ENCODE measurements at regions not wholly inside any gene's neighbourhood (a gene's known extent, or its start where the extent isn't known, plus 50 kb on each side); places are given as distances from the start of the nearest gene placed in this dataset.

DNA sequence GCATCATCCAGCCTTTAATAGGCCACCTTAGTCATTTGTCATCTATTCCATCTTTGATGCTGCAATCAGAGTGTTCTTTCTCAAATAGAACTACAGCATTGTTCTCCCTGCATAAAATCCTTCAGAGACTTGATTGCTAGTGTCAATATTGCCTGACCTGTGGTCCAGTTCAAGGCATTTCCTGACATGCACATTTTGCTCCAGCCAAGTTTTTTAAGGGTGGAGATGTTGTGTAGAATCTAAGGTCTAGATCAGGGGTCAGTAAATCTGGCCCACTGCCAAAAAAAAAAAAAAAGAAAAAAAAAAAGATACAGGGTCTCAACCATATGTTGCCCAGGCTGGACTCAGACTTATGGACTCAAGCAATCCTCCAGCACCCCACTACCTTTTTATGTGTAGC, 354.4 kb downstream of the FRK start (continued):
- TF ChIP-seq, protein P1, sequence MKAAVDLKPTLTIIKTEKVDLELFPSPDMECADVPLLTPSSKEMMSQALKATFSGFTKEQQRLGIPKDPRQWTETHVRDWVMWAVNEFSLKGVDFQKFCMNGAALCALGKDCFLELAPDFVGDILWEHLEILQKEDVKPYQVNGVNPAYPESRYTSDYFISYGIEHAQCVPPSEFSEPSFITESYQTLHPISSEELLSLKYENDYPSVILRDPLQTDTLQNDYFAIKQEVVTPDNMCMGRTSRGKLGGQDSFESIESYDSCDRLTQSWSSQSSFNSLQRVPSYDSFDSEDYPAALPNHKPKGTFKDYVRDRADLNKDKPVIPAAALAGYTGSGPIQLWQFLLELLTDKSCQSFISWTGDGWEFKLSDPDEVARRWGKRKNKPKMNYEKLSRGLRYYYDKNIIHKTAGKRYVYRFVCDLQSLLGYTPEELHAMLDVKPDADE (CRISPR knock-in tag; IDR thresholded peaks at IDR 0.05): no peak
- TF ChIP-seq NR2F1 (CRISPR knock-in tag; IDR thresholded peaks at IDR 0.05) (peak in 1 of 2 experiments; percentile 42; a peak in 1 of 4 replicates), SOX6 (IDR thresholded peaks at IDR 0.05) (no peak), SOX6 (CRISPR knock-in tag; IDR thresholded peaks at IDR 0.05) (peak; percentile 43; the same call in 1 of the 2 replicates), TMF1 (CRISPR knock-in tag; IDR thresholded peaks at IDR 0.05; ENCODE audit: low read depth) (no peak), MYPOP (CRISPR knock-in tag; IDR thresholded peaks at IDR 0.05) (no peak), MLXIP (CRISPR knock-in tag; IDR thresholded peaks at IDR 0.05; ENCODE audit: borderline replicate concordance) (no peak), FOSL2 (CRISPR knock-in tag; IDR thresholded peaks at IDR 0.05) (no peak), GFI1 (CRISPR knock-in tag; IDR thresholded peaks at IDR 0.05; ENCODE audit: borderline replicate concordance) (peak; percentile 64), RARA (CRISPR knock-in tag; IDR thresholded peaks at IDR 0.05) (no peak), NR2F6 (IDR thresholded peaks at IDR 0.05) (peak; percentile 49; the same call in 1 of the 2 replicates), NR2F6 (CRISPR knock-in tag; IDR thresholded peaks at IDR 0.05) (no peak), ZNF598 (CRISPR knock-in tag; IDR thresholded peaks at IDR 0.05; ENCODE audit: borderline replicate concordance) (no peak), CBFB (CRISPR knock-in tag; IDR thresholded peaks at IDR 0.05) (no peak), PPARG (CRISPR knock-in tag; conservative IDR thresholded peaks at IDR 0.05) (0 out of 2 replicates have a peak, but pooled peaks have one; percentile 39)
- TF ChIP-seq, protein P2, sequence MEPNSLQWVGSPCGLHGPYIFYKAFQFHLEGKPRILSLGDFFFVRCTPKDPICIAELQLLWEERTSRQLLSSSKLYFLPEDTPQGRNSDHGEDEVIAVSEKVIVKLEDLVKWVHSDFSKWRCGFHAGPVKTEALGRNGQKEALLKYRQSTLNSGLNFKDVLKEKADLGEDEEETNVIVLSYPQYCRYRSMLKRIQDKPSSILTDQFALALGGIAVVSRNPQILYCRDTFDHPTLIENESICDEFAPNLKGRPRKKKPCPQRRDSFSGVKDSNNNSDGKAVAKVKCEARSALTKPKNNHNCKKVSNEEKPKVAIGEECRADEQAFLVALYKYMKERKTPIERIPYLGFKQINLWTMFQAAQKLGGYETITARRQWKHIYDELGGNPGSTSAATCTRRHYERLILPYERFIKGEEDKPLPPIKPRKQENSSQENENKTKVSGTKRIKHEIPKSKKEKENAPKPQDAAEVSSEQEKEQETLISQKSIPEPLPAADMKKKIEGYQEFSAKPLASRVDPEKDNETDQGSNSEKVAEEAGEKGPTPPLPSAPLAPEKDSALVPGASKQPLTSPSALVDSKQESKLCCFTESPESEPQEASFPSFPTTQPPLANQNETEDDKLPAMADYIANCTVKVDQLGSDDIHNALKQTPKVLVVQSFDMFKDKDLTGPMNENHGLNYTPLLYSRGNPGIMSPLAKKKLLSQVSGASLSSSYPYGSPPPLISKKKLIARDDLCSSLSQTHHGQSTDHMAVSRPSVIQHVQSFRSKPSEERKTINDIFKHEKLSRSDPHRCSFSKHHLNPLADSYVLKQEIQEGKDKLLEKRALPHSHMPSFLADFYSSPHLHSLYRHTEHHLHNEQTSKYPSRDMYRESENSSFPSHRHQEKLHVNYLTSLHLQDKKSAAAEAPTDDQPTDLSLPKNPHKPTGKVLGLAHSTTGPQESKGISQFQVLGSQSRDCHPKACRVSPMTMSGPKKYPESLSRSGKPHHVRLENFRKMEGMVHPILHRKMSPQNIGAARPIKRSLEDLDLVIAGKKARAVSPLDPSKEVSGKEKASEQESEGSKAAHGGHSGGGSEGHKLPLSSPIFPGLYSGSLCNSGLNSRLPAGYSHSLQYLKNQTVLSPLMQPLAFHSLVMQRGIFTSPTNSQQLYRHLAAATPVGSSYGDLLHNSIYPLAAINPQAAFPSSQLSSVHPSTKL (CRISPR knock-in tag; IDR thresholded peaks at IDR 0.05): peak; percentile 25; the same call in 1 of the 2 replicates

Measured in HepG2 (cell line).